Thymus (tissue), 11 donors: ENCODE measurements at regions not wholly inside any gene's neighbourhood (a gene's known extent, or its start where the extent isn't known, plus 50 kb on each side); places are given as distances from the start of the nearest gene placed in this dataset.
"Not testable (repeated sequence)": the region's sequence is repeated elsewhere in the genome, so short reads cannot be mapped to it uniquely, and the experiment has no call there.

ENCODE experiments used
- DNase-seq, 9 donors: peaks; one replicate each; pipeline ENCODE4 v3.0.0-alpha.2; 2013; ENCODE audit warnings: low spot score in 9 of 9, low read depth in 6 of 9, missing footprints in 1 of 9
- H3K27ac ChIP-seq, 2 donors: one replicate each; pipeline ENCODE4 v1.5.1; 2013; ENCODE audit warnings: control low read depth in 1 of 2, low read depth in 1 of 2, low read length in 1 of 2, mild to moderate bottlenecking in 1 of 2, moderate library complexity in 1 of 2
- H3K27me3 ChIP-seq, 2 donors: one replicate each; pipeline ENCODE4 v1.5.1; 2013; ENCODE audit warnings: low read length in 1 of 2; ENCODE audit not compliant: control insufficient read depth in 2 of 2, insufficient read depth in 1 of 2
- H3K36me3 ChIP-seq, 2 donors: one replicate each; pipeline ENCODE4 v1.5.1; 2013; ENCODE audit warnings: low read length in 1 of 2, mild to moderate bottlenecking in 1 of 2, moderate library complexity in 1 of 2; ENCODE audit not compliant: control insufficient read depth in 2 of 2, insufficient read depth in 2 of 2
- H3K4me1 ChIP-seq, 2 donors: one replicate each; pipeline ENCODE4 v1.5.1; 2013; ENCODE audit warnings: low read length in 2 of 2; ENCODE audit not compliant: control insufficient read depth in 2 of 2, insufficient read depth in 2 of 2
- H3K4me3 ChIP-seq, 2 donors: one replicate each; pipeline ENCODE4 v1.5.1; 2013; ENCODE audit warnings: low read length in 2 of 2, control low read depth in 1 of 2, mild to moderate bottlenecking in 1 of 2
- H3K9me3 ChIP-seq, 2 donors: one replicate each; pipeline ENCODE4 v1.5.1; 2013; ENCODE audit warnings: low read length in 1 of 2, mild to moderate bottlenecking in 1 of 2; ENCODE audit not compliant: control insufficient read depth in 2 of 2, insufficient read depth in 1 of 2
- WGBS: extraction: QIAGEN DNeasy Blood & Tissue Kit; methylation state at CpG from one replicate; pipeline ENCODE4 v1.1.7; 2013; 5-methylcytosine and 5-hydroxymethylcytosine counted together
- donor health status: healthy.

DNA sequence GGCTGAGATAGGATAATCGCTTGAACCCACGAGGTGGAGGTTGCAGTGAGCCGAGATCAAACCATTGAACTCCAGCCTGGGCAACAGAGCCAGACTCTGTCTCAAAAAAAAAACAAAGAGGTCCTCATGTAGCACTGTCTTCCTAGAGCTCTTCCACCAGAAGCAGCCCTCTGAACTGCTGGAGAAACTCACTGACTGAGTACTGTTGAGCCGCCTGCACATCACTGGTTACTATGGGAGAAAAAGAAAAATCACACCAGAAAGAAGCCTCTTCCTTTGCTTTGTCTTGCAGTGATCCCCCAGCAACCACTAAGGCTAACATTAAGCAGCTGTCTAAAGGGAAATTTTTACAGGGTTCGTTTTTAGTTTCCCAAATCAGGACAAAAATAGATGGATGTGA, 112.9 kb upstream of the LYPLAL1 start:
- H3K36me3 ChIP-seq: no peaks in the 10 kb centered on the region
- H3K9me3 ChIP-seq: no peaks in the 10 kb centered on the region
- no peak for DNase-seq
- H3K27me3 ChIP-seq: no peaks in the 10 kb centered on the region
- H3K27ac ChIP-seq: no peak overlapping the region
- H3K4me3 ChIP-seq: no peak overlapping the region
- WGBS: 91% methylated on average over 5 of the region's 5 CpGs
- no peaks in the 10 kb centered on the region for H3K4me1 ChIP-seq

GRCh38 chr1:219062161-219062560, 111.5 kb upstream of the LYPLAL1 start:
- Histone ChIP-seq H3K27ac (no peak overlapping the region), H3K4me1 (no peaks in the 10 kb centered on the region), H3K9me3 (no peaks in the 10 kb centered on the region), H3K36me3 (no peaks in the 10 kb centered on the region), H3K4me3 (no peak overlapping the region), H3K27me3 (no peaks in the 10 kb centered on the region)
- DNase-seq: no peak
- 73% methylated on average over 4 of the region's 4 CpGs for WGBS

- H3K27ac ChIP-seq: no peak overlapping the region
- H3K36me3 ChIP-seq: no peaks in the 10 kb centered on the region
- H3K27me3 ChIP-seq: no peaks in the 10 kb centered on the region
- H3K4me1 ChIP-seq: no peaks in the 10 kb centered on the region
- no peak for DNase-seq
- H3K9me3 ChIP-seq: no peaks in the 10 kb centered on the region
- 99% methylated on average over 1 of the region's 1 CpG for WGBS
- no peak overlapping the region for H3K4me3 ChIP-seq
Measured at GRCh38 chr1:219066098-219066497, 107.6 kb upstream of the LYPLAL1 start.

DNA sequence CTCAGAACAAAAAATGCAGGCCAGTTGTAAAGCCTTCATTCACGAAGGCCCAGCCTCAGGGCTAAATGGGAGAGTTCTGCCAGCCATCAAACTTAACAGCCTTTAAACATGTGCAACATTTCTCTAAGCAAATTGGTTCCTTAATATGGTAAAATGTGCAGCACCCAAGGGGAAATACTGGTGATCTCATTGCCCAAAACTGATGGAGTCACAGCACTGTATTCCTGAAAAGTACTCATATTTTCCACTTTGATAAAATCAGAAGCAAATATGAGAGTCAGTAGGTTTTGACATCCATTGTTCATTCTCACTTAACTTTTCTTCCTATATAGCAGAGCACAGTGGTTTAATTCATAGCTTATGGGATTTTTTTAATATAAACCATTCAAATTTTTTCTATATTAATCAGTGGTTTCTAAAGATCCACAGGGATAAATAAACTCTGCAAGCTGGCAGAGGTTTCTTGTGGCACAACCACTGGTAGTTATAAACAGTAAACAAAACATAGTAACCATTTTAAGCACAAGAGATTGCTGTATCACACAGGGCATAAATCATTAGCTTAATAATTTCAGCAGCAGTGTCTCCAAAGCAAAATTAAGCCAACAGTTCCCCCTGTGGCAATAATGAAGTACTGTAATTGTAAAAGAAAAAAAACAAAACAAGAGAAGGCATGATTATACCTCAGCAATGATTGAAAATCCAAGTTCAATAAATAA, 106.9 kb upstream of the LYPLAL1 start:
- H3K27ac ChIP-seq: no peak overlapping the region
- no peak for DNase-seq

GRCh38 chr1:219067350-219067712, 106.3 kb upstream of the LYPLAL1 start:
- 94% methylated on average over 4 of the region's 4 CpGs for WGBS
- H3K36me3 ChIP-seq: no peaks in the 10 kb centered on the region
- H3K27me3 ChIP-seq: no peaks in the 10 kb centered on the region
- no peak for DNase-seq
- H3K4me3 ChIP-seq: no peak overlapping the region
- H3K9me3 ChIP-seq: no peaks in the 10 kb centered on the region
- no peak overlapping the region for H3K27ac ChIP-seq
- no peaks in the 10 kb centered on the region for H3K4me1 ChIP-seq

More for the DNA sequence above, 106.9 kb upstream of the LYPLAL1 start:
- no peak overlapping the region for H3K4me3 ChIP-seq
- no peaks in the 10 kb centered on the region for H3K27me3 ChIP-seq
- 81% methylated on average over 1 of the region's 1 CpG for WGBS
- no peaks in the 10 kb centered on the region for H3K4me1 ChIP-seq
- no peaks in the 10 kb centered on the region for H3K36me3 ChIP-seq
- no peaks in the 10 kb centered on the region for H3K9me3 ChIP-seq

DNA sequence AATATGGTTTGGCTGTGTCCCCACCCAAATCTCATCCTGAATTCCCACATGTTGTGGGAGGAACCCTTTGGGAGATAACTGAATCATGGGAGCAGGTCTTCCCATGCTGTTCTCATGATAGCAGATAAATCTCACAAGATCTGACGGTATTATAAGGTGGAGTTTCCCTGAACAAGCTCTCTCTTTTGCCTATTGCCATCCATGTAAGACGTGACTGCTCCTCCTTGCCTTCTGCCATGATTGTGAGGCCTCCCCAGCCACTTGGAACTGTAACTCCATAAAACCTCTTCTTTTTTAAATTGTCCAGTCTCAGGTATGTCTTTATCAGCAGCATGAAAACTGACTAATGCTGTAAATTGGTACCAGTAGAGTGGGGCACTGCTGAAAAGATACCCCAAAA, 103.3 kb upstream of the LYPLAL1 start:
- DNase-seq, H3K27me3 ChIP-seq, H3K4me3 ChIP-seq, H3K36me3 ChIP-seq, H3K27ac ChIP-seq, H3K4me1 ChIP-seq, H3K9me3 ChIP-seq: not testable (repeated sequence)
- 85% methylated on average over 2 of the region's 2 CpGs for WGBS

GRCh38 chr1:219071209-219071608, 102.5 kb upstream of the LYPLAL1 start:
- H3K4me3 ChIP-seq: no peak overlapping the region
- no peaks in the 10 kb centered on the region for H3K27me3 ChIP-seq
- no peaks in the 10 kb centered on the region for H3K4me1 ChIP-seq
- 91% methylated on average over 4 of the region's 4 CpGs for WGBS
- H3K27ac ChIP-seq: no peak overlapping the region
- no peaks in the 10 kb centered on the region for H3K36me3 ChIP-seq
- H3K9me3 ChIP-seq: no peaks in the 10 kb centered on the region
- no peak for DNase-seq

GRCh38 chr1:219072329-219072728, 101.3 kb upstream of the LYPLAL1 start:
- 88% methylated on average over 5 of the region's 5 CpGs for WGBS
- H3K36me3 ChIP-seq: no peaks in the 10 kb centered on the region
- no peak overlapping the region for H3K4me3 ChIP-seq
- no peak for DNase-seq
- H3K4me1 ChIP-seq: no peaks in the 10 kb centered on the region
- H3K27ac ChIP-seq: no peak overlapping the region
- H3K9me3 ChIP-seq: no peaks in the 10 kb centered on the region
- H3K27me3 ChIP-seq: no peaks in the 10 kb centered on the region

- 79% methylated on average over 5 of the region's 5 CpGs for WGBS
- H3K9me3 ChIP-seq: no peaks in the 10 kb centered on the region
- no peak overlapping the region for H3K27ac ChIP-seq
- no peak for DNase-seq
- H3K36me3 ChIP-seq: no peaks in the 10 kb centered on the region
- no peaks in the 10 kb centered on the region for H3K4me1 ChIP-seq
- H3K27me3 ChIP-seq: no peaks in the 10 kb centered on the region
- no peak overlapping the region for H3K4me3 ChIP-seq
Measured at GRCh38 chr1:219074084-219074728, 99.5 kb upstream of the LYPLAL1 start.
